ENCODE measurements at regions not wholly inside any gene's neighbourhood (a gene's known extent, or its start where the extent isn't known, plus 50 kb on each side); places are given as distances from the start of the nearest gene placed in this dataset.

- Histone ChIP-seq H4K20me1 (ENCODE audit: control insufficient read depth, insufficient read depth, insufficient read length) (no peaks in the 10 kb centered on the region), H3K14ac (ENCODE audit: insufficient read depth, low read length) (no peak overlapping the region), H3K9me3 (ENCODE audit: control insufficient read depth, low read depth, low read length) (no peaks in the 10 kb centered on the region), H3K9ac (ENCODE audit: extremely low read depth, insufficient read length, low read length) (no peak overlapping the region), H2BK5ac (ENCODE audit: insufficient read length, low read length) (no peak overlapping the region), H3K18ac (ENCODE audit: insufficient read length, low read depth, low read length) (no peak overlapping the region), H3K4me1 (ENCODE audit: insufficient read depth, low read length) (no peaks in the 10 kb centered on the region), H3K27ac (ENCODE audit: insufficient read length, low read depth, low read length) (no peak overlapping the region), H3K79me1 (ENCODE audit: insufficient read depth, low read depth, low read length, poor library complexity, severe bottlenecking) (no peaks in the 10 kb centered on the region), H4K5ac (ENCODE audit: insufficient read length, low read depth, low read length) (no peak overlapping the region), H4K91ac (ENCODE audit: insufficient read length, low read depth, low read length) (no peak overlapping the region), H2BK12ac (ENCODE audit: insufficient read length, low read depth, low read length) (no peak overlapping the region), H3T11ph (ENCODE audit: low read length) (no peak overlapping the region), H3K23me2 (ENCODE audit: insufficient read length, low read depth, low read length, poor library complexity, severe bottlenecking) (no peaks in the 10 kb centered on the region), H4K8ac (replicated peaks; ENCODE audit: insufficient read length, low read depth, low read length) (no peak overlapping the region), H2BK120ac (ENCODE audit: low read depth, low read length, poor library complexity, severe bottlenecking) (no peak overlapping the region), H2AK5ac (ENCODE audit: insufficient read length, low read length) (no peak overlapping the region), H2BK15ac (ENCODE audit: low read depth, low read length) (no peak overlapping the region), H2AFZ (ENCODE audit: low read length) (no peak overlapping the region), H3K79me2 (ENCODE audit: insufficient read depth, low read length) (no peaks in the 10 kb centered on the region), H3K23ac (ENCODE audit: insufficient read length, low read depth, low read length) (no peak overlapping the region), H3K4me2 (ENCODE audit: insufficient read depth, insufficient read length, low read length) (no peak overlapping the region), H3K27me3 (ENCODE audit: insufficient read depth, low read length) (no peaks in the 10 kb centered on the region), H3K56ac (ENCODE audit: insufficient read length, low read depth, low read length) (no peak overlapping the region), H3K4ac (ENCODE audit: low read depth, low read length) (no peak overlapping the region), H2BK20ac (ENCODE audit: low read depth, low read length, poor library complexity, severe bottlenecking) (no peak overlapping the region)
- no peaks in the 10 kb centered on the region for H3K9me3 Mint-ChIP-seq
- H3K36me3 Mint-ChIP-seq (ENCODE audit: insufficient read depth in 1 of 3, low read depth in 3 of 3), result no peaks in the 10 kb centered on the region
- WGBS (ENCODE audit: extremely low coverage, insufficient read length, low lambda C conversion rate), result no CpG with 5 or more reads among the region's 2 CpGs
- no peak overlapping the region for H3K4me3 Mint-ChIP-seq
- DNase-seq, result no peak
- peaks cover 8 to 9% of the 10 kb centered on the region in 2 experiments for H3K4me1 Mint-ChIP-seq
- no peak overlapping the region for H3K27ac Mint-ChIP-seq
- TF ChIP-seq CTCF (conservative IDR thresholded peaks at IDR 0.05), result no peak
- H3K27me3 Mint-ChIP-seq (ENCODE audit: low read depth), result no peaks in the 10 kb centered on the region
Measured at GRCh38 chr5:12885018-12885417, 980.8 kb upstream of the CTNND2 start.
